Caco-2 (cell line): ENCODE measurements at regions not wholly inside any gene's neighbourhood (a gene's known extent, or its start where the extent isn't known, plus 50 kb on each side); places are given as distances from the start of the nearest gene placed in this dataset.

ENCODE experiments used
- BruUV-seq: library from RNA; stranded (reverse); fragments of 400-500 nt; replicated peaks from 2 replicates; lab custom pipeline; 2021; lab: Mats Ljungman, UMichigan
- CTCF ChIA-PET: fragments of 300-600 bp; sonication (Branson Sonifier 250); formaldehyde crosslinking; loops from one replicate; lab custom pipeline; 2022; ENCODE audit warnings: antibody characterized with exemption; lab: Charles Lee
- POLR2A ChIA-PET: fragments of 300-600 bp; sonication (Branson Sonifier 250); formaldehyde crosslinking; loops from one replicate; lab custom pipeline; 2022; ENCODE audit warnings: antibody characterized with exemption; lab: Charles Lee
- DNase-seq, 2 experiments: peaks; one replicate each; pipeline versions ENCODE4 v3.0.0 to v3.0.0-alpha.2; 2020 to 2022
- H3K27me3 ChIP-seq: replicated peaks from 2 replicates; pipeline ENCODE4 v1.6.0; 2011; ENCODE audit warnings: low read length; ENCODE audit not compliant: control insufficient read depth, insufficient read depth
- H3K36me3 ChIP-seq: 2 replicates; pipeline ENCODE4 v1.5.1; 2011; ENCODE audit warnings: low read length; ENCODE audit not compliant: control insufficient read depth, insufficient read depth
- H3K4me1 ChIP-seq: fragments of 250-450 bp; sonication (Bioruptor Pico); 2 replicates; pipeline ENCODE4 v1.5.1; 2020; ENCODE audit warnings: mild to moderate bottlenecking
- H3K4me3 ChIP-seq: 2 replicates; pipeline ENCODE4 v1.5.1; 2011; ENCODE audit warnings: low read depth, mild to moderate bottlenecking, control low read depth, low read length
- H3K9me3 ChIP-seq: fragments of 250-450 bp; sonication (Bioruptor Pico); 2 replicates; pipeline ENCODE4 v1.5.1; 2020; ENCODE audit warnings: mild to moderate bottlenecking, moderate library complexity
- H3K27ac Mint-ChIP-seq: one replicate; pipeline ENCODE4 v1.8.0; 2022; ENCODE audit warnings: mixed read lengths; ENCODE audit not compliant: unreplicated experiment
- H3K27me3 Mint-ChIP-seq: one replicate; pipeline ENCODE4 v1.8.0; 2022; ENCODE audit warnings: mixed read lengths; ENCODE audit not compliant: insufficient read depth, unreplicated experiment
- H3K36me3 Mint-ChIP-seq: one replicate; pipeline ENCODE4 v1.8.0; 2022; ENCODE audit warnings: mild to moderate bottlenecking, mixed read lengths; ENCODE audit not compliant: insufficient read depth, unreplicated experiment
- H3K4me1 Mint-ChIP-seq: one replicate; pipeline ENCODE4 v1.8.0; 2022; ENCODE audit warnings: low read depth, mixed read lengths; ENCODE audit not compliant: unreplicated experiment
- H3K4me3 Mint-ChIP-seq: one replicate; pipeline ENCODE4 v1.8.0; 2022; ENCODE audit warnings: mild to moderate bottlenecking, moderate library complexity, mixed read lengths; ENCODE audit not compliant: unreplicated experiment
- H3K9me3 Mint-ChIP-seq: one replicate; pipeline ENCODE4 v1.8.0; 2022; ENCODE audit warnings: mixed read lengths; ENCODE audit not compliant: unreplicated experiment
- CTCF ChIP-seq, 2 experiments: fragments of 200-600 bp in 1 of 2; IDR thresholded peaks; 1 replicate in 1 of 2; 2 replicates in 1 of 2; pipeline versions ENCODE4 v1.5.1 to v1.8.0; 2011 to 2022; ENCODE audit warnings: antibody characterized with exemption in 1 of 2, control low read depth in 1 of 2, inconsistent platforms in 1 of 2, low read depth in 1 of 2, low read length in 1 of 2, mild to moderate bottlenecking in 1 of 2, moderate library complexity in 1 of 2; ENCODE audit not compliant: insufficient read depth in 1 of 2, severe bottlenecking in 1 of 2, unreplicated experiment in 1 of 2
- intact Hi-C: fragments of 100-400 bp; cut with micrococcal nuclease; formaldehyde crosslinking; loops from one replicate; pipeline ENCODE4 v1.10.0; 2022; ENCODE audit not compliant: unreplicated experiment

GRCh38 chr1:232722626-232723025 lies 82.6 kb upstream of the MAP10 start:
- POLR2A ChIA-PET = no interaction called here
- peaks cover 24% of the 10 kb centered on the region for H3K9me3 Mint-ChIP-seq
- no TSS peak for BruUV-seq

DNA sequence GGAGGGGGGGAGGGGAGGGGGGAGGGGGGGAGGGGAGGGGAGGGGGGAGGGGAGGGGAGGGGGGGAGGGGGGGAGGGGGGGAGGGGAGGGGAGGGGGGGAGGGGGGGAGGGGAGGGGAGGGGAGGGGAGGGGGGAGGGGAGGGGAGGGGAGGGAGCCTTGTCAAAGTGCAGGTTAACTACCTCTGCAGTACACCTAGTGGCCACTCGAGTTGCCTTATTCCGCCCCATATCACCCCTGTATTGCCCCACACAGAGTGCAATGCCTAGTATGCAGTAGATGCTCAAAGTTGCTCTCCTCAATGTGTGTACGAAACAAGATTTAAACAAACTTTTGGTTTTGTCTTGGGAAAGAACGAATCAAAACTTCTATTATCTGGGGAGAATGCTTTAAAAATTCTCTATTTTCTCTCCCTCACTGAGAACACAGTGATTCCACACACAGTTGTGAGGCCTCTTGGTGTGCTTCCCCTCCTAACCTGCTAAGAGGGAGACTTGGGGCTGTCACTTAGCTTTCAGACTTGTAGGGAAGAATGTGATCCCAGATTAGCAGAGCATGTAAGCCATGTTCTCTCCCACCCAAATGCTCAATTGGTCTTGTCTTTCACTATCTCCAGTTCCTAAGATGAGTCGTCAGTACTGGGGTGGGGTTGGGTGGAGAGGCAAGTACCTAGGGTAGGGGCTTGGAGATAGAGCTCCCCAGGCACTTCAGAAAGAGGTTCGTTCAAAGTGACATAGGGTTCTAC lies 79.7 kb upstream of the MAP10 start:
- no peak for TF ChIP-seq CTCF (IDR thresholded peaks at IDR 0.05; ENCODE audit: insufficient read depth in 1 of 2, low read depth in 1 of 2, low read length in 1 of 2, severe bottlenecking in 1 of 2, unreplicated experiment in 1 of 2)
- intact Hi-C loops = loop anchor here (1.0 kb wide), 1 partner anchor 95 kb away; the partner anchor contains the start of gene SIPA1L2
- CTCF ChIA-PET = no interaction called here
- H3K9me3 Mint-ChIP-seq = peaks cover 2% of the 10 kb centered on the region
- no peaks in the 10 kb centered on the region for H3K36me3 Mint-ChIP-seq
- POLR2A ChIA-PET = no interaction called here
- H3K4me1 ChIP-seq = no peaks in the 10 kb centered on the region
- no TSS peak for BruUV-seq
- H3K27me3 Mint-ChIP-seq = peaks cover 5% of the 10 kb centered on the region
- H3K4me3 Mint-ChIP-seq = no peak overlapping the region
- no peaks in the 10 kb centered on the region for H3K4me1 Mint-ChIP-seq
- no peak overlapping the region for H3K4me3 ChIP-seq
- no peak for DNase-seq
- no peak overlapping the region for H3K27ac Mint-ChIP-seq
- no peaks in the 10 kb centered on the region for H3K27me3 ChIP-seq
- H3K36me3 ChIP-seq = no peaks in the 10 kb centered on the region
- no peaks in the 10 kb centered on the region for H3K9me3 ChIP-seq

More at GRCh38 chr1:232722626-232723025, 82.6 kb upstream of the MAP10 start:
- H3K27me3 ChIP-seq = no peaks in the 10 kb centered on the region
- H3K9me3 ChIP-seq = peaks cover 7% of the 10 kb centered on the region; the same call in 1 of the 2 replicates
- CTCF ChIA-PET = no interaction called here
- no peaks in the 10 kb centered on the region for H3K27me3 Mint-ChIP-seq
- no peaks in the 10 kb centered on the region for H3K4me1 Mint-ChIP-seq
- no peak overlapping the region for H3K4me3 ChIP-seq
- intact Hi-C loops = no loop called here
- no peak overlapping the region for H3K4me3 Mint-ChIP-seq
- no peaks in the 10 kb centered on the region for H3K36me3 ChIP-seq
- no peak overlapping the region for H3K27ac Mint-ChIP-seq
- TF ChIP-seq CTCF (IDR thresholded peaks at IDR 0.05; ENCODE audit: insufficient read depth in 1 of 2, low read depth in 1 of 2, low read length in 1 of 2, severe bottlenecking in 1 of 2, unreplicated experiment in 1 of 2) = no peak
- no peaks in the 10 kb centered on the region for H3K36me3 Mint-ChIP-seq
- no peak for DNase-seq
- no peaks in the 10 kb centered on the region for H3K4me1 ChIP-seq

GRCh38 chr1:232726048-232726779 lies 79.0 kb upstream of the MAP10 start:
- DNase-seq = no peak
- H3K4me1 ChIP-seq = no peaks in the 10 kb centered on the region
- BruUV-seq = no TSS peak
- H3K27me3 ChIP-seq = no peaks in the 10 kb centered on the region
- H3K4me3 ChIP-seq = no peak overlapping the region
- peaks cover 8% of the 10 kb centered on the region for H3K27me3 Mint-ChIP-seq
- H3K9me3 Mint-ChIP-seq = no peaks in the 10 kb centered on the region
- H3K9me3 ChIP-seq = no peaks in the 10 kb centered on the region
- H3K4me3 Mint-ChIP-seq = no peak overlapping the region
- ChIA-PET CTCF (no interaction called here), POLR2A (no interaction called here)
- no peaks in the 10 kb centered on the region for H3K4me1 Mint-ChIP-seq
- no peak for TF ChIP-seq CTCF (IDR thresholded peaks at IDR 0.05; ENCODE audit: insufficient read depth in 1 of 2, low read depth in 1 of 2, low read length in 1 of 2, severe bottlenecking in 1 of 2, unreplicated experiment in 1 of 2)
- H3K27ac Mint-ChIP-seq = no peak overlapping the region
- no peaks in the 10 kb centered on the region for H3K36me3 ChIP-seq
- H3K36me3 Mint-ChIP-seq = no peaks in the 10 kb centered on the region
- intact Hi-C loops = no loop called here
